ENCODE measurements at regions not wholly inside any gene's neighbourhood (a gene's known extent, or its start where the extent isn't known, plus 50 kb on each side); places are given as distances from the start of the nearest gene placed in this dataset.

- WGBS, 2 donors = 66 to 79% methylated on average over 2 of the region's 2 CpGs
- no peak overlapping the region for H3K4me3 ChIP-seq
- no peaks in the 10 kb centered on the region for H3K36me3 ChIP-seq (replicated peaks in 1 of 2; ENCODE audit: insufficient read depth in 1 of 2, low read depth in 2 of 2)
- no peak for DNase-seq
- intact Hi-C loops (cut with DNase I) = no loop called here
- H3K9me3 ChIP-seq = no peaks in the 10 kb centered on the region
- ATAC-seq = no peak
- no peak overlapping the region for H3K27ac ChIP-seq
- TF ChIP-seq POLR2A (IDR thresholded peaks at IDR 0.05) (no peak), CTCF (IDR thresholded peaks at IDR 0.05) (no peak)
- H3K4me1 ChIP-seq = no peaks in the 10 kb centered on the region
- H3K27me3 ChIP-seq = no peaks in the 10 kb centered on the region
Measured at GRCh38 chr6:148274809-148275208, 67.8 kb upstream of the SASH1 start.

- Histone ChIP-seq H3K36me3 (replicated peaks in 1 of 2; ENCODE audit: insufficient read depth in 1 of 2, low read depth in 2 of 2) (no peaks in the 10 kb centered on the region), H3K4me3 (no peak overlapping the region), H3K9me3 (no peaks in the 10 kb centered on the region), H3K27ac (no peak overlapping the region), H3K4me1 (no peaks in the 10 kb centered on the region), H3K27me3 (no peaks in the 10 kb centered on the region)
- DNase-seq (no peak), ATAC-seq (no peak)
- TF ChIP-seq CTCF (IDR thresholded peaks at IDR 0.05) = no peak
- no peak for TF ChIP-seq POLR2A (IDR thresholded peaks at IDR 0.05)
- WGBS, 2 donors = 82 to 92% methylated on average over 2 of the region's 2 CpGs
- intact Hi-C loops (cut with DNase I) = no loop called here
Measured at GRCh38 chr6:148285205-148285604, 57.4 kb upstream of the SASH1 start.

- no peaks in the 10 kb centered on the region for H3K36me3 ChIP-seq (replicated peaks in 1 of 2; ENCODE audit: insufficient read depth in 1 of 2, low read depth in 2 of 2)
- no peaks in the 10 kb centered on the region for H3K9me3 ChIP-seq
- H3K27ac ChIP-seq = no peak overlapping the region
- no peak overlapping the region for H3K4me3 ChIP-seq
- no peaks in the 10 kb centered on the region for H3K4me1 ChIP-seq
- ATAC-seq = no peak
- no peak for DNase-seq
- 68 to 79% methylated on average over 5 of the region's 5 CpGs for WGBS, 2 donors
- no peak for TF ChIP-seq POLR2A (IDR thresholded peaks at IDR 0.05)
- no peak for TF ChIP-seq CTCF (IDR thresholded peaks at IDR 0.05)
- intact Hi-C loops (cut with DNase I) = no loop called here
- H3K27me3 ChIP-seq = no peaks in the 10 kb centered on the region
Measured at GRCh38 chr6:148286563-148286962, 56.1 kb upstream of the SASH1 start.

GRCh38 chr6:148287623-148288333 lies 54.9 kb upstream of the SASH1 start:
- H3K27ac ChIP-seq = no peak overlapping the region
- no peak for DNase-seq
- no peaks in the 10 kb centered on the region for H3K36me3 ChIP-seq (replicated peaks in 1 of 2; ENCODE audit: insufficient read depth in 1 of 2, low read depth in 2 of 2)
- ATAC-seq = no peak
- intact Hi-C loops (cut with DNase I) = no loop called here
- no peak overlapping the region for H3K4me3 ChIP-seq
- H3K4me1 ChIP-seq = no peaks in the 10 kb centered on the region
- no peaks in the 10 kb centered on the region for H3K27me3 ChIP-seq
- WGBS, 2 donors = 87 to 90% methylated on average over 15 of the region's 15 CpGs
- no peak for TF ChIP-seq POLR2A (IDR thresholded peaks at IDR 0.05)
- no peak for TF ChIP-seq CTCF (IDR thresholded peaks at IDR 0.05)
- no peaks in the 10 kb centered on the region for H3K9me3 ChIP-seq

GRCh38 chr6:148288541-148288940 lies 54.1 kb upstream of the SASH1 start:
- WGBS, 2 donors = 71 to 85% methylated on average over 4 of the region's 4 CpGs
- Histone ChIP-seq H3K4me3 (no peak overlapping the region), H3K4me1 (peaks cover 6% of the 10 kb centered on the region), H3K36me3 (replicated peaks in 1 of 2; ENCODE audit: insufficient read depth in 1 of 2, low read depth in 2 of 2) (no peaks in the 10 kb centered on the region), H3K9me3 (no peaks in the 10 kb centered on the region), H3K27me3 (no peaks in the 10 kb centered on the region), H3K27ac (no peak overlapping the region)
- no peak for TF ChIP-seq CTCF (IDR thresholded peaks at IDR 0.05)
- TF ChIP-seq POLR2A (IDR thresholded peaks at IDR 0.05) = no peak
- no peak for DNase-seq
- intact Hi-C loops (cut with DNase I) = no loop called here
- ATAC-seq = no peak

Measured in body of pancreas (tissue), 4 donors.